Common myeloid progenitor, CD34-positive (primary cell): ENCODE measurements at regions not wholly inside any gene's neighbourhood (a gene's known extent, or its start where the extent isn't known, plus 50 kb on each side); places are given as distances from the start of the nearest gene placed in this dataset.

Source experiments
- CTCF ChIA-PET: fragments of 350-600 bp; sonication (Branson Sonifier 250); formaldehyde crosslinking; loops from one replicate; lab custom pipeline; 2021; ENCODE audit warnings: antibody characterized with exemption; lab: Charles Lee
- POLR2A ChIA-PET: fragments of 350-600 bp; sonication (Branson Sonifier 250); formaldehyde crosslinking; loops from one replicate; lab custom pipeline; 2021; ENCODE audit warnings: antibody characterized with exemption; lab: Charles Lee
- DNase-seq, 3 donors: peaks; one replicate each; pipeline versions ENCODE4 v3.0.0 to v3.0.0-alpha.2; 2013
- H3K27ac ChIP-seq, 2 experiments: 1 replicate in 1 of 2; 2 replicates in 1 of 2; pipeline ENCODE4 v1.7.0; 2013; ENCODE audit warnings: inconsistent platforms in 2 of 2, low read length in 2 of 2, mild to moderate bottlenecking in 2 of 2, low read depth in 1 of 2, moderate library complexity in 1 of 2; ENCODE audit not compliant: severe bottlenecking in 2 of 2, insufficient read depth in 1 of 2, poor library complexity in 1 of 2
- H3K27me3 ChIP-seq, 5 experiments: replicated peaks in 2 of 5; 1 replicate in 3 of 5; 2 replicates in 2 of 5; pipeline versions ENCODE4 v1.6.1 to v1.7.0; 2013; ENCODE audit warnings: low read length in 4 of 5, mild to moderate bottlenecking in 2 of 5, moderate library complexity in 2 of 5, inconsistent platforms in 1 of 5; ENCODE audit not compliant: insufficient read depth in 5 of 5, control insufficient read depth in 4 of 5
- H3K36me3 ChIP-seq, 4 experiments: 1 replicate in 2 of 4; 2 replicates in 2 of 4; pipeline versions ENCODE4 v1.6.1 to v1.7.0; 2013; ENCODE audit warnings: low read length in 3 of 4, control low read depth in 1 of 4, mild to moderate bottlenecking in 1 of 4; ENCODE audit not compliant: control insufficient read depth in 4 of 4, insufficient read depth in 4 of 4
- H3K4me1 ChIP-seq, 4 experiments: 1 replicate in 3 of 4; 2 replicates in 1 of 4; pipeline versions ENCODE4 v1.6.1 to v1.7.1; 2013; ENCODE audit warnings: low read length in 3 of 4, mild to moderate bottlenecking in 3 of 4, control low read depth in 1 of 4, inconsistent platforms in 1 of 4, moderate library complexity in 1 of 4; ENCODE audit not compliant: control insufficient read depth in 4 of 4, insufficient read depth in 4 of 4; ENCODE audit errors: control extremely low read depth in 1 of 4
- H3K4me3 ChIP-seq, 7 experiments: 1 replicate in 4 of 7; 2 replicates in 3 of 7; pipeline versions ENCODE4 v1.5.1 to v1.7.0; 2013; ENCODE audit warnings: mild to moderate bottlenecking in 7 of 7, low read length in 6 of 7, moderate library complexity in 6 of 7, inconsistent platforms in 2 of 7, low read depth in 2 of 7, control low read depth in 1 of 7; ENCODE audit not compliant: insufficient read depth in 4 of 7, control insufficient read depth in 1 of 7; ENCODE audit errors: extremely low read depth in 1 of 7
- H3K9me3 ChIP-seq, 5 experiments: 1 replicate in 4 of 5; 2 replicates in 1 of 5; pipeline versions ENCODE4 v1.6.1 to v1.7.1; 2013; ENCODE audit warnings: low read length in 4 of 5, mild to moderate bottlenecking in 2 of 5, inconsistent platforms in 1 of 5, low read depth in 1 of 5, moderate library complexity in 1 of 5; ENCODE audit not compliant: control insufficient read depth in 4 of 5, insufficient read depth in 2 of 5; ENCODE audit errors: control extremely low read depth in 1 of 5
- WGBS: methylation state at CpG from one replicate; pipeline ENCODE4 v1.1.5; 2013; ENCODE audit not compliant: insufficient coverage; 5-methylcytosine and 5-hydroxymethylcytosine counted together

GRCh38 chr1:30378003-30378596, 345.3 kb downstream of the MATN1 start:
- Histone ChIP-seq H3K4me3 (no peak overlapping the region), H3K36me3 (no peaks in the 10 kb centered on the region), H3K27ac (no peak overlapping the region), H3K4me1 (peaks cover 0 to 7% (median 0%) of the 10 kb centered on the region in 4 experiments), H3K27me3 (peaks cover 0 to 50% (median 2%) of the 10 kb centered on the region in 5 experiments), H3K9me3 (no peaks in the 10 kb centered on the region)
- WGBS: 94% methylated on average over 7 of the region's 10 CpGs
- CTCF ChIA-PET: no interaction called here
- POLR2A ChIA-PET: no interaction called here
- no peak for DNase-seq

- no peaks in the 10 kb centered on the region for H3K9me3 ChIP-seq
- CTCF ChIA-PET: no interaction called here
- no peak overlapping the region for H3K27ac ChIP-seq
- DNase-seq: no peak
- WGBS: 87% methylated on average over 10 of the region's 11 CpGs
- no peaks in the 10 kb centered on the region for H3K36me3 ChIP-seq
- POLR2A ChIA-PET: no interaction called here
- H3K27me3 ChIP-seq: peaks cover 0 to 52% (median 2%) of the 10 kb centered on the region in 5 experiments
- no peak overlapping the region for H3K4me3 ChIP-seq
- peaks cover 0 to 7% (median 0%) of the 10 kb centered on the region in 4 experiments for H3K4me1 ChIP-seq
These were observed 346.0 kb downstream of the MATN1 start for GRCh38 chr1:30377230-30378002.

- Histone ChIP-seq H3K4me3 (no peak overlapping the region), H3K27ac (no peak overlapping the region), H3K27me3 (peaks cover 0 to 51% (median 2%) of the 10 kb centered on the region in 5 experiments), H3K9me3 (no peaks in the 10 kb centered on the region), H3K4me1 (peaks cover 0 to 7% (median 0%) of the 10 kb centered on the region in 4 experiments), H3K36me3 (no peaks in the 10 kb centered on the region)
- no peak for DNase-seq
- ChIA-PET POLR2A (interaction anchor here (0.6 kb wide), 1 partner anchor 87 kb away, joined by 3 read pairs; no protein-coding TSS in a partner anchor), CTCF (no interaction called here)
- WGBS: 90% methylated on average over 4 of the region's 7 CpGs
These were observed 347.2 kb downstream of the MATN1 start for GRCh38 chr1:30376054-30376697.

GRCh38 chr1:30375156-30375555, 348.2 kb downstream of the MATN1 start:
- CTCF ChIA-PET: no interaction called here
- POLR2A ChIA-PET: interaction anchor here (0.6 kb wide), 1 partner anchor 88 kb away, joined by 3 read pairs; no protein-coding TSS in a partner anchor
- DNase-seq: no peak
- Histone ChIP-seq H3K36me3 (no peaks in the 10 kb centered on the region), H3K9me3 (no peaks in the 10 kb centered on the region), H3K4me3 (no peak overlapping the region), H3K27me3 (peaks cover 0 to 49% (median 2%) of the 10 kb centered on the region in 5 experiments), H3K27ac (no peak overlapping the region), H3K4me1 (peaks cover 0 to 5% (median 0%) of the 10 kb centered on the region in 4 experiments)
- 84% methylated on average over 5 of the region's 7 CpGs for WGBS

- ChIA-PET POLR2A (no interaction called here), CTCF (no interaction called here)
- Histone ChIP-seq H3K27ac (no peak overlapping the region), H3K4me3 (no peak overlapping the region), H3K27me3 (peaks cover 0 to 49% (median 2%) of the 10 kb centered on the region in 5 experiments), H3K36me3 (no peaks in the 10 kb centered on the region), H3K9me3 (no peaks in the 10 kb centered on the region), H3K4me1 (peaks cover 0 to 3% (median 0%) of the 10 kb centered on the region in 4 experiments)
- no peak for DNase-seq
- WGBS: 98% methylated on average over 12 of the region's 20 CpGs
These were observed 348.9 kb downstream of the MATN1 start for GRCh38 chr1:30374400-30375070.

- no peaks in the 10 kb centered on the region for H3K9me3 ChIP-seq
- no peaks in the 10 kb centered on the region for H3K4me1 ChIP-seq
- peaks cover 0 to 43% (median 2%) of the 10 kb centered on the region in 5 experiments for H3K27me3 ChIP-seq
- ChIA-PET CTCF (interaction anchor here (1.3 kb wide), 1 partner anchor 9 kb away, joined by 3 read pairs; no protein-coding TSS in a partner anchor), POLR2A (no interaction called here)
- no peak overlapping the region for H3K27ac ChIP-seq
- H3K36me3 ChIP-seq: no peaks in the 10 kb centered on the region
- no peak overlapping the region for H3K4me3 ChIP-seq
- no peak for DNase-seq
- 93% methylated on average over 13 of the region's 25 CpGs for WGBS
These were observed 349.6 kb downstream of the MATN1 start for GRCh38 chr1:30373471-30374399.
